DND-41 (cell line): ENCODE measurements at regions not wholly inside any gene's neighbourhood (a gene's known extent, or its start where the extent isn't known, plus 50 kb on each side); places are given as distances from the start of the nearest gene placed in this dataset.

ENCODE experiments used
- ATAC-seq: fragments of 200-7000 bp; cut with Tn5 transposase; 3 replicates; pipeline ENCODE4 v1.9.1; 2021; ENCODE audit warnings: low read depth; ENCODE audit not compliant: insufficient read depth
- DNase-seq: peaks from one replicate; pipeline ENCODE4 v3.0.0-alpha.2; 2020
- H2AFZ ChIP-seq: 2 replicates; pipeline ENCODE4 v1.6.0; 2012; ENCODE audit warnings: low read depth, low read length
- H3K27ac ChIP-seq: 2 replicates; pipeline ENCODE4 v1.5.1; 2012; ENCODE audit warnings: low read length, inconsistent platforms
- H3K27me3 ChIP-seq: fragments of 200-600 bp; sonication (generic); 2 replicates; pipeline ENCODE4 v1.6.0; 2012; ENCODE audit warnings: low read length, mild to moderate bottlenecking, inconsistent platforms; ENCODE audit not compliant: insufficient read depth, poor library complexity
- H3K36me3 ChIP-seq: 2 replicates; pipeline ENCODE4 v1.5.1; 2012; ENCODE audit warnings: low read length, inconsistent platforms; ENCODE audit not compliant: insufficient read depth
- H3K4me1 ChIP-seq: 2 replicates; pipeline ENCODE4 v1.5.1; 2012; ENCODE audit warnings: mild to moderate bottlenecking, low read length; ENCODE audit not compliant: insufficient read depth
- H3K4me2 ChIP-seq: 2 replicates; pipeline ENCODE4 v1.6.0; 2012; ENCODE audit warnings: mild to moderate bottlenecking, moderate library complexity, low read length, inconsistent platforms; ENCODE audit not compliant: insufficient read depth
- H3K4me3 ChIP-seq, 2 experiments: fragments of 200-600 bp in 1 of 2; shearing (Covaris generic) in 1 of 2; 2 replicates each; pipeline ENCODE4 v1.5.1; 2012 to 2016; ENCODE audit warnings: inconsistent platforms in 2 of 2, low read length in 2 of 2, mild to moderate bottlenecking in 2 of 2, low read depth in 1 of 2, moderate library complexity in 1 of 2
- H3K79me2 ChIP-seq: 2 replicates; pipeline ENCODE4 v1.6.0; 2012; ENCODE audit warnings: low read length, inconsistent platforms; ENCODE audit not compliant: insufficient read depth
- H3K9ac ChIP-seq: 2 replicates; pipeline ENCODE4 v1.6.0; 2012; ENCODE audit warnings: low read depth, mild to moderate bottlenecking, inconsistent platforms, low read length, moderate library complexity
- H3K9me3 ChIP-seq: 2 replicates; pipeline ENCODE4 v1.5.1; 2012; ENCODE audit warnings: low read length, moderate library complexity, mild to moderate bottlenecking, inconsistent platforms; ENCODE audit not compliant: insufficient read depth, severe bottlenecking
- H4K20me1 ChIP-seq: 2 replicates; pipeline ENCODE4 v1.6.0; 2012; ENCODE audit warnings: low read length; ENCODE audit not compliant: insufficient read depth
- CTCF ChIP-seq: IDR thresholded peaks from 2 replicates; pipeline ENCODE4 v1.5.1; 2012; ENCODE audit warnings: borderline replicate concordance, low read length, moderate library complexity, mild to moderate bottlenecking; ENCODE audit not compliant: poor library complexity, severe bottlenecking; ENCODE audit errors: extremely low read depth
- EZH2 ChIP-seq: IDR thresholded peaks from 3 replicates; pipeline ENCODE4 v1.6.1; 2012; ENCODE audit warnings: borderline replicate concordance, low read depth, mild to moderate bottlenecking, moderate library complexity, low read length, inconsistent platforms; ENCODE audit not compliant: severe bottlenecking

GRCh38 chrX:26822448-26822847 lies 606.5 kb downstream of the MAGEB5 start:
- H3K4me1 ChIP-seq, result no peaks in the 10 kb centered on the region
- H3K27me3 ChIP-seq, result no peaks in the 10 kb centered on the region
- no peak overlapping the region for H3K27ac ChIP-seq
- no peak for DNase-seq
- H3K36me3 ChIP-seq, result no peaks in the 10 kb centered on the region
- no peak overlapping the region for H2AFZ ChIP-seq
- no peak for ATAC-seq
- H3K9me3 ChIP-seq, result no peaks in the 10 kb centered on the region
- H3K79me2 ChIP-seq, result no peaks in the 10 kb centered on the region
- no peak for TF ChIP-seq CTCF
- TF ChIP-seq EZH2, result no peak
- H3K4me3 ChIP-seq, result no peak overlapping the region
- H4K20me1 ChIP-seq, result no peaks in the 10 kb centered on the region
- H3K9ac ChIP-seq, result no peak overlapping the region
- no peak overlapping the region for H3K4me2 ChIP-seq

- Histone ChIP-seq H3K9me3 (no peaks in the 10 kb centered on the region), H3K27me3 (no peaks in the 10 kb centered on the region), H2AFZ (no peak overlapping the region), H3K9ac (no peak overlapping the region), H3K36me3 (no peaks in the 10 kb centered on the region), H3K4me2 (no peak overlapping the region), H4K20me1 (no peaks in the 10 kb centered on the region), H3K27ac (no peak overlapping the region), H3K4me1 (no peaks in the 10 kb centered on the region), H3K4me3 (no peak overlapping the region), H3K79me2 (no peaks in the 10 kb centered on the region)
- no peak for DNase-seq
- no peak for ATAC-seq
- TF ChIP-seq CTCF (no peak), EZH2 (no peak)
Measured at GRCh38 chrX:26789751-26790150, 573.8 kb downstream of the MAGEB5 start.

GRCh38 chrX:26788402-26788998 lies 572.5 kb downstream of the MAGEB5 start:
- DNase-seq (no peak), ATAC-seq (no peak)
- H3K4me2 ChIP-seq, result no peak overlapping the region
- no peaks in the 10 kb centered on the region for H3K79me2 ChIP-seq
- H3K27ac ChIP-seq, result no peak overlapping the region
- H2AFZ ChIP-seq, result no peak overlapping the region
- no peak for TF ChIP-seq CTCF
- TF ChIP-seq EZH2, result no peak
- no peak overlapping the region for H3K4me3 ChIP-seq
- no peaks in the 10 kb centered on the region for H3K36me3 ChIP-seq
- H3K9me3 ChIP-seq, result no peaks in the 10 kb centered on the region
- no peaks in the 10 kb centered on the region for H3K27me3 ChIP-seq
- H3K4me1 ChIP-seq, result no peaks in the 10 kb centered on the region
- no peaks in the 10 kb centered on the region for H4K20me1 ChIP-seq
- no peak overlapping the region for H3K9ac ChIP-seq
